B cell (primary cell): ENCODE measurements at regions not wholly inside any gene's neighbourhood (a gene's known extent, or its start where the extent isn't known, plus 50 kb on each side); places are given as distances from the start of the nearest gene placed in this dataset.

Experiments
- CTCF ChIP-seq: fragments of 200-600 bp; IDR thresholded peaks from one replicate; pipeline ENCODE4 v1.8.0; 2022; ENCODE audit warnings: antibody characterized with exemption, mild to moderate bottlenecking
- EZH2 ChIP-seq: IDR thresholded peaks from 2 replicates; pipeline ENCODE4 v1.6.1; 2012; ENCODE audit warnings: borderline replicate concordance, low read depth, mild to moderate bottlenecking, moderate library complexity, low read length; ENCODE audit not compliant: insufficient read depth, poor library complexity, severe bottlenecking

- no peak for TF ChIP-seq CTCF
- no peak for TF ChIP-seq EZH2
These were observed 540.0 kb upstream of the MAP3K7 start for GRCh38 chr6:91126876-91127275.
